Astrocyte (in vitro differentiated cells and primary cell): ENCODE measurements at regions not wholly inside any gene's neighbourhood (a gene's known extent, or its start where the extent isn't known, plus 50 kb on each side); places are given as distances from the start of the nearest gene placed in this dataset.

Source experiments
- DNase-seq: peaks from one replicate; pipeline ENCODE4 v3.0.0-alpha.2; 2010; ENCODE audit warnings: low read depth
- FAIRE-seq: peaks from 2 replicates; lab custom pipeline; 2011; peaks lifted over from hg19 to GRCh38; lab: Jason Lieb, UNC
- H2AFZ ChIP-seq: 2 replicates; pipeline ENCODE4 v1.6.0; 2012; ENCODE audit warnings: low read depth, low read length, inconsistent platforms
- H3K27ac ChIP-seq: 2 replicates; pipeline ENCODE4 v1.5.1; 2011; ENCODE audit warnings: low read depth, low read length, inconsistent platforms
- H3K27me3 ChIP-seq: 2 replicates; pipeline ENCODE4 v1.6.0; 2011; ENCODE audit warnings: low read length, inconsistent platforms; ENCODE audit not compliant: insufficient read depth
- H3K36me3 ChIP-seq: 2 replicates; pipeline ENCODE4 v1.5.1; 2011; ENCODE audit warnings: low read length, inconsistent platforms; ENCODE audit not compliant: insufficient read depth
- H3K4me1 ChIP-seq: 2 replicates; pipeline ENCODE4 v1.5.1; 2011; ENCODE audit warnings: low read length, inconsistent platforms; ENCODE audit not compliant: insufficient read depth
- H3K4me2 ChIP-seq: 2 replicates; pipeline ENCODE4 v1.6.0; 2012; ENCODE audit warnings: low read length, inconsistent platforms
- H3K4me3 ChIP-seq: 2 replicates; pipeline ENCODE4 v1.5.1; 2011; ENCODE audit warnings: low read depth, mild to moderate bottlenecking, low read length, inconsistent platforms; ENCODE audit not compliant: insufficient read depth
- H3K79me2 ChIP-seq: 2 replicates; pipeline ENCODE4 v1.6.0; 2012; ENCODE audit warnings: mild to moderate bottlenecking, low read length, inconsistent platforms; ENCODE audit not compliant: insufficient read depth
- H3K9ac ChIP-seq: 2 replicates; pipeline ENCODE4 v1.6.0; 2012; ENCODE audit warnings: mild to moderate bottlenecking, low read length, inconsistent platforms
- H3K9me3 ChIP-seq: 2 replicates; pipeline ENCODE4 v1.5.1; 2012; ENCODE audit warnings: low read depth, mild to moderate bottlenecking, low read length, inconsistent platforms; ENCODE audit not compliant: insufficient read depth
- H4K20me1 ChIP-seq: 2 replicates; pipeline ENCODE4 v1.6.0; 2012; ENCODE audit warnings: low read length, inconsistent platforms; ENCODE audit not compliant: insufficient read depth
- H3K27ac Mint-ChIP-seq: one replicate; pipeline ENCODE4 v1.8.0; 2021; ENCODE audit warnings: mild to moderate bottlenecking, mixed read lengths; ENCODE audit not compliant: unreplicated experiment
- H3K27me3 Mint-ChIP-seq: one replicate; pipeline ENCODE4 v1.8.0; 2021; ENCODE audit warnings: low read depth, mixed read lengths; ENCODE audit not compliant: unreplicated experiment
- H3K36me3 Mint-ChIP-seq: one replicate; pipeline ENCODE4 v1.8.0; 2021; ENCODE audit warnings: low read depth, mixed read lengths; ENCODE audit not compliant: unreplicated experiment
- H3K4me1 Mint-ChIP-seq: one replicate; pipeline ENCODE4 v1.8.0; 2021; ENCODE audit warnings: low read depth, mixed read lengths; ENCODE audit not compliant: unreplicated experiment
- H3K4me3 Mint-ChIP-seq: one replicate; pipeline ENCODE4 v1.8.0; 2021; ENCODE audit warnings: mild to moderate bottlenecking, moderate library complexity, mixed read lengths; ENCODE audit not compliant: unreplicated experiment
- H3K9me3 Mint-ChIP-seq: one replicate; pipeline ENCODE4 v1.8.0; 2021; ENCODE audit warnings: mild to moderate bottlenecking, mixed read lengths; ENCODE audit not compliant: unreplicated experiment
- CTCF ChIP-seq: IDR thresholded peaks from 2 replicates; pipeline ENCODE4 v1.5.1; 2011; ENCODE audit warnings: low read depth, mild to moderate bottlenecking, inconsistent platforms, low read length, moderate library complexity; ENCODE audit not compliant: insufficient read depth
- EZH2 ChIP-seq: IDR thresholded peaks from 2 replicates; pipeline ENCODE4 v1.6.1; 2012; ENCODE audit warnings: mild to moderate bottlenecking, low read length, inconsistent platforms; ENCODE audit not compliant: insufficient read depth

- H3K4me3 ChIP-seq = no peak overlapping the region
- peaks cover 3% of the 10 kb centered on the region for H3K4me1 Mint-ChIP-seq
- H3K27ac ChIP-seq = no peak overlapping the region
- H3K27me3 Mint-ChIP-seq = peaks cover 4% of the 10 kb centered on the region
- no peak for DNase-seq
- H3K36me3 ChIP-seq = no peaks in the 10 kb centered on the region
- no peak overlapping the region for H3K9ac ChIP-seq
- no peak overlapping the region for H3K27ac Mint-ChIP-seq
- no peaks in the 10 kb centered on the region for H3K79me2 ChIP-seq
- no peak overlapping the region for H3K4me2 ChIP-seq
- no peaks in the 10 kb centered on the region for H3K9me3 ChIP-seq
- no peaks in the 10 kb centered on the region for H4K20me1 ChIP-seq
- no peak for TF ChIP-seq CTCF
- TF ChIP-seq EZH2 = no peak
- H3K36me3 Mint-ChIP-seq = no peaks in the 10 kb centered on the region
- H3K4me1 ChIP-seq = no peaks in the 10 kb centered on the region
- H2AFZ ChIP-seq = no peak overlapping the region
- no peaks in the 10 kb centered on the region for H3K9me3 Mint-ChIP-seq
- no peak for FAIRE-seq
- H3K27me3 ChIP-seq = peaks cover 9% of the 10 kb centered on the region
- no peak overlapping the region for H3K4me3 Mint-ChIP-seq
Observed at GRCh38 chr2:88875736-88876135, 184.3 kb downstream of the RPIA start.

- no peaks in the 10 kb centered on the region for H4K20me1 ChIP-seq
- Mint-ChIP-seq H3K27me3 (peaks cover 4% of the 10 kb centered on the region), H3K36me3 (no peaks in the 10 kb centered on the region), H3K27ac (no peak overlapping the region), H3K4me1 (peaks cover 5% of the 10 kb centered on the region), H3K9me3 (no peaks in the 10 kb centered on the region), H3K4me3 (no peak overlapping the region)
- no peaks in the 10 kb centered on the region for H3K9me3 ChIP-seq
- no peaks in the 10 kb centered on the region for H3K79me2 ChIP-seq
- H3K9ac ChIP-seq = no peak overlapping the region
- H3K27me3 ChIP-seq = peaks cover 3% of the 10 kb centered on the region
- TF ChIP-seq EZH2 (no peak), CTCF (peak; percentile 87)
- no peak overlapping the region for H2AFZ ChIP-seq
- H3K27ac ChIP-seq = no peak overlapping the region
- FAIRE-seq (no peak), DNase-seq (peak; percentile 12)
- no peaks in the 10 kb centered on the region for H3K36me3 ChIP-seq
- no peak overlapping the region for H3K4me3 ChIP-seq
- no peak overlapping the region for H3K4me2 ChIP-seq
- H3K4me1 ChIP-seq = no peaks in the 10 kb centered on the region
Observed at GRCh38 chr2:88880441-88880953, 189.0 kb downstream of the RPIA start.

- Mint-ChIP-seq H3K4me1 (peaks cover 2% of the 10 kb centered on the region), H3K9me3 (no peaks in the 10 kb centered on the region)
- no peak for DNase-seq
Observed at GRCh38 chr2:88885275-88885674, 193.8 kb downstream of the RPIA start.

More at GRCh38 chr2:88885275-88885674, 193.8 kb downstream of the RPIA start:
- Histone ChIP-seq H2AFZ (no peak overlapping the region), H3K27me3 (no peaks in the 10 kb centered on the region), H3K9me3 (no peaks in the 10 kb centered on the region), H4K20me1 (no peaks in the 10 kb centered on the region), H3K4me3 (no peak overlapping the region), H3K4me2 (no peak overlapping the region), H3K27ac (no peak overlapping the region), H3K79me2 (no peaks in the 10 kb centered on the region), H3K36me3 (no peaks in the 10 kb centered on the region), H3K4me1 (no peaks in the 10 kb centered on the region), H3K9ac (no peak overlapping the region)
- FAIRE-seq = no peak
- Mint-ChIP-seq H3K36me3 (no peaks in the 10 kb centered on the region), H3K4me3 (no peak overlapping the region), H3K27ac (no peak overlapping the region), H3K27me3 (peaks cover 8% of the 10 kb centered on the region)
- no peak for TF ChIP-seq EZH2
